DOHH2 (cell line): ENCODE measurements at regions not wholly inside any gene's neighbourhood (a gene's known extent, or its start where the extent isn't known, plus 50 kb on each side); places are given as distances from the start of the nearest gene placed in this dataset.
"Not testable (repeated sequence)": the region's sequence is repeated elsewhere in the genome, so short reads cannot be mapped to it uniquely, and the experiment has no call there.

ENCODE experiments used
- H3F3A ChIP-seq: fragments of 200-600 bp; sonication (generic), shearing (Covaris generic); 2 replicates; pipeline ENCODE4 v1.6.0; 2016; ENCODE audit warnings: antibody characterized with exemption, mild to moderate bottlenecking; ENCODE audit not compliant: control insufficient read depth, insufficient read depth
- H3K27ac ChIP-seq: fragments of 200-600 bp; sonication (generic); 2 replicates; pipeline ENCODE4 v1.5.1; 2014; ENCODE audit warnings: low read depth, mild to moderate bottlenecking, low read length, moderate library complexity
- H3K27me3 ChIP-seq: fragments of 200-600 bp; sonication (generic); 2 replicates; pipeline ENCODE4 v1.6.1; 2014; ENCODE audit warnings: mild to moderate bottlenecking, low read length, mixed read lengths; ENCODE audit not compliant: control insufficient read depth
- H3K36me3 ChIP-seq: fragments of 200-600 bp; sonication (generic); 2 replicates; pipeline ENCODE4 v1.6.1; 2014; ENCODE audit warnings: mild to moderate bottlenecking, low read length, moderate library complexity, mixed read lengths; ENCODE audit not compliant: control insufficient read depth
- H3K4me1 ChIP-seq: fragments of 200-600 bp; sonication (generic); 2 replicates; pipeline ENCODE4 v1.6.1; 2014; ENCODE audit warnings: mild to moderate bottlenecking, low read length, mixed read lengths; ENCODE audit not compliant: control insufficient read depth
- H3K4me2 ChIP-seq: fragments of 200-600 bp; sonication (generic); 2 replicates; pipeline ENCODE4 v1.6.0; 2014; ENCODE audit warnings: mild to moderate bottlenecking, low read length, moderate library complexity
- H3K4me3 ChIP-seq: fragments of 200-600 bp; sonication (generic); 2 replicates; pipeline ENCODE4 v1.5.1; 2014; ENCODE audit warnings: mild to moderate bottlenecking, low read length, mixed read lengths
- H3K79me2 ChIP-seq: fragments of 200-600 bp; sonication (generic); 2 replicates; pipeline ENCODE4 v1.6.1; 2014; ENCODE audit warnings: mild to moderate bottlenecking, low read length, mixed read lengths; ENCODE audit not compliant: control insufficient read depth
- H3K9me2 ChIP-seq: fragments of 200-600 bp; sonication (generic); replicated peaks from 2 replicates; pipeline ENCODE4 v1.6.1; 2014; ENCODE audit warnings: mild to moderate bottlenecking, low read length, mixed read lengths; ENCODE audit not compliant: control insufficient read depth
- H3K9me3 ChIP-seq: fragments of 200-600 bp; sonication (generic); 2 replicates; pipeline ENCODE4 v1.6.1; 2014; ENCODE audit warnings: antibody characterized with exemption, low read length, mixed read lengths; ENCODE audit not compliant: control insufficient read depth, insufficient read depth
- H4K20me1 ChIP-seq: fragments of 200-600 bp; sonication (generic); 2 replicates; pipeline ENCODE4 v1.6.0; 2014; ENCODE audit warnings: low read depth, mild to moderate bottlenecking, antibody characterized with exemption, low read length, moderate library complexity; ENCODE audit not compliant: control insufficient read depth, insufficient read depth
- CTCF ChIP-seq: fragments of 200-600 bp; sonication (generic); IDR thresholded peaks from one replicate; pipeline ENCODE4 v1.5.1; 2014; ENCODE audit warnings: antibody characterized with exemption, mild to moderate bottlenecking, low read depth, low read length; ENCODE audit not compliant: poor library complexity, severe bottlenecking
- EZH2phosphoT487 ChIP-seq: fragments of 200-600 bp; sonication (generic); IDR thresholded peaks from 2 replicates; pipeline ENCODE4 v1.6.1; 2017; ENCODE audit warnings: borderline replicate concordance, mild to moderate bottlenecking, antibody characterized with exemption, low read length, moderate library complexity, mixed read lengths

GRCh38 chr10:33084453-33084852 lies 126.4 kb upstream of the ITGB1 start:
- H3K27ac ChIP-seq: no peak overlapping the region
- H3K4me3 ChIP-seq: no peak overlapping the region
- H3K4me2 ChIP-seq: no peak overlapping the region
- no peaks in the 10 kb centered on the region for H3K27me3 ChIP-seq
- H3K36me3 ChIP-seq: 0 out of 2 replicates have a peak, but pooled peaks cover 3% of the 10 kb centered on the region
- TF ChIP-seq CTCF (no peak), EZH2phosphoT487 (no peak)
- peaks cover 6% of the 10 kb centered on the region; the same call in 1 of the 2 replicates for H3K9me3 ChIP-seq
- H3K9me2 ChIP-seq: no peaks in the 10 kb centered on the region
- peaks cover 33% of the 10 kb centered on the region for H3K4me1 ChIP-seq
- H3K79me2 ChIP-seq: no peaks in the 10 kb centered on the region
- H4K20me1 ChIP-seq: no peaks in the 10 kb centered on the region
- H3F3A ChIP-seq: no peaks in the 10 kb centered on the region

- Histone ChIP-seq H3F3A (no peaks in the 10 kb centered on the region), H3K4me1 (peaks cover 25% of the 10 kb centered on the region), H3K27ac (no peak overlapping the region), H3K36me3 (no peaks in the 10 kb centered on the region), H3K27me3 (no peaks in the 10 kb centered on the region), H4K20me1 (no peaks in the 10 kb centered on the region), H3K9me2 (no peaks in the 10 kb centered on the region), H3K9me3 (no peaks in the 10 kb centered on the region), H3K4me2 (no peak overlapping the region), H3K4me3 (no peak overlapping the region), H3K79me2 (no peaks in the 10 kb centered on the region)
- TF ChIP-seq CTCF (no peak), EZH2phosphoT487 (no peak)
Measured at GRCh38 chr10:33082373-33082895, 124.4 kb upstream of the ITGB1 start.

- H3K79me2 ChIP-seq, H3K9me3 ChIP-seq, H3K4me3 ChIP-seq, H3K27me3 ChIP-seq, H3K36me3 ChIP-seq, H3K4me2 ChIP-seq, H4K20me1 ChIP-seq, H3K27ac ChIP-seq, H3K4me1 ChIP-seq, H3K9me2 ChIP-seq, H3F3A ChIP-seq: not testable (repeated sequence)
Measured at GRCh38 chr10:33080467-33080866, 122.4 kb upstream of the ITGB1 start.

GRCh38 chr10:33074443-33074842 lies 116.4 kb upstream of the ITGB1 start:
- Histone ChIP-seq H3K4me3 (no peak overlapping the region), H4K20me1 (no peaks in the 10 kb centered on the region), H3K9me2 (no peaks in the 10 kb centered on the region), H3K36me3 (no peaks in the 10 kb centered on the region), H3K4me1 (no peaks in the 10 kb centered on the region), H3K4me2 (no peak overlapping the region), H3K27me3 (no peaks in the 10 kb centered on the region), H3K27ac (no peak overlapping the region), H3K79me2 (no peaks in the 10 kb centered on the region), H3F3A (no peaks in the 10 kb centered on the region), H3K9me3 (no peaks in the 10 kb centered on the region)
- no peak for TF ChIP-seq EZH2phosphoT487
- no peak for TF ChIP-seq CTCF
